Sigmoid colon (tissue), 4 donors: ENCODE measurements at regions not wholly inside any gene's neighbourhood (a gene's known extent, or its start where the extent isn't known, plus 50 kb on each side); places are given as distances from the start of the nearest gene placed in this dataset.

Experiments used
- CTCF ChIP-seq, 4 experiments: fragments of 450-650 bp in 3 of 4; fragments of 200-600 bp in 1 of 4; IDR thresholded peaks; one replicate each; pipeline ENCODE4 v1.5.1; 2016 to 2019; ENCODE audit warnings: antibody characterized with exemption in 4 of 4, mild to moderate bottlenecking in 3 of 4, moderate library complexity in 2 of 4
- POLR2A ChIP-seq, 2 donors: fragments of 450-650 bp; IDR thresholded peaks; one replicate each; pipeline ENCODE4 v1.6.1; 2016; ENCODE audit warnings: antibody characterized with exemption in 2 of 2, mild to moderate bottlenecking in 2 of 2, moderate library complexity in 2 of 2
- POLR2AphosphoS5 ChIP-seq, 4 donors: sonication (generic); formaldehyde crosslinking; IDR thresholded peaks; one replicate each; pipeline ENCODE4 v1.6.1; 2017; ENCODE audit warnings: antibody characterized with exemption in 4 of 4

GRCh38 chr9:38213631-38214299 lies 144.7 kb upstream of the SHB start:
- TF ChIP-seq CTCF (IDR thresholded peaks at IDR 0.05): no peak
- TF ChIP-seq POLR2A (IDR thresholded peaks at IDR 0.05): no peak
- TF ChIP-seq POLR2AphosphoS5 (IDR thresholded peaks at IDR 0.05): no peak
